Activated T-cell treated with anti-CD3 and anti-CD28 coated beads for 1 hour (primary cell): ENCODE measurements at regions not wholly inside any gene's neighbourhood (a gene's known extent, or its start where the extent isn't known, plus 50 kb on each side); places are given as distances from the start of the nearest gene placed in this dataset.

Source experiments
- DNase-seq: peaks from one replicate; pipeline ENCODE4 v3.0.0-alpha.2; 2020; ENCODE audit warnings: low read depth

GRCh38 chr14:65794674-65795279, 382.2 kb downstream of the FUT8 start:
- no peak for DNase-seq

- no peak for DNase-seq
Measured at GRCh38 chr14:65798216-65798615, 385.7 kb downstream of the FUT8 start.

- no peak for DNase-seq
Measured at GRCh38 chr14:65800694-65801093, 388.2 kb downstream of the FUT8 start.

- no peak for DNase-seq
Measured at GRCh38 chr14:65802196-65802595, 389.7 kb downstream of the FUT8 start.

- no peak for DNase-seq
Measured at GRCh38 chr14:65803885-65804284, 391.4 kb downstream of the FUT8 start.

- DNase-seq: no peak
Measured at GRCh38 chr14:65804439-65805112, 392.0 kb downstream of the FUT8 start.

GRCh38 chr14:65805113-65805473, 392.6 kb downstream of the FUT8 start:
- DNase-seq: no peak

- DNase-seq: no peak
Measured at GRCh38 chr14:65808390-65808789, 395.9 kb downstream of the FUT8 start.

- DNase-seq: no peak
Measured at GRCh38 chr14:65810322-65810721, 397.8 kb downstream of the FUT8 start.

- DNase-seq: no peak
Measured at GRCh38 chr14:65813760-65814384, 401.3 kb downstream of the FUT8 start.

GRCh38 chr14:65815127-65815526, 402.6 kb downstream of the FUT8 start:
- DNase-seq: no peak

- DNase-seq: no peak
Measured at GRCh38 chr14:65817011-65817410, 404.5 kb downstream of the FUT8 start.

GRCh38 chr14:65819569-65819968, 407.0 kb downstream of the FUT8 start:
- DNase-seq: no peak

- no peak for DNase-seq
Measured at GRCh38 chr14:65821224-65821753, 408.8 kb downstream of the FUT8 start.

GRCh38 chr14:65824285-65824977, 411.9 kb downstream of the FUT8 start:
- peak; percentile 31 for DNase-seq

GRCh38 chr14:65824978-65825299, 412.4 kb downstream of the FUT8 start:
- DNase-seq: no peak

- DNase-seq: no peak
Measured at GRCh38 chr14:65826946-65827345, 414.4 kb downstream of the FUT8 start.

- no peak for DNase-seq
Measured at GRCh38 chr14:65827520-65827919, 415.0 kb downstream of the FUT8 start.

- no peak for DNase-seq
Measured at GRCh38 chr14:65828396-65828795, 415.9 kb downstream of the FUT8 start.

- no peak for DNase-seq
Measured at GRCh38 chr14:65832431-65833266, 420.1 kb downstream of the FUT8 start.

- no peak for DNase-seq
Measured at GRCh38 chr14:65833267-65833880, 420.8 kb downstream of the FUT8 start.

- no peak for DNase-seq
Measured at GRCh38 chr14:65834051-65834450, 421.5 kb downstream of the FUT8 start.
